ENCODE measurements at regions not wholly inside any gene's neighbourhood (a gene's known extent, or its start where the extent isn't known, plus 50 kb on each side); places are given as distances from the start of the nearest gene placed in this dataset.

DNA sequence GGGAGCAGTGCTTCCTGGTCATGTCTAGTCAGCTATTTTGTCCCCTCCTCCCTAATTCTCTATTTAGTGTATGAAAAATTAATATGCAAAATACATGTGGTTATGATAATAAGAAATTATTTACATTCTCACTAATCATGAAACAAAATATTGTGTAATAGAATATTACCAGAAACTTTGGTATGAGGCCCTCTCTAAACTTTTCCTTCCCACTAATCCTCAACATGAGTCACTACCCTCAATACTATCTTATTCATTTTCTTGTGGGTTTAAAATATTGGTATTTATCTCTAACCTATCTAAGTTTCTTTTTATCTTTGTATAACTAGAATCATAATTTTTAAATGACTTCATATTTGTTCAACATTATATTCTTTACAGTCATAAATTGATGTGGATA is 545.9 kb upstream of the PTPRD start:
- TF ChIP-seq, protein P1, sequence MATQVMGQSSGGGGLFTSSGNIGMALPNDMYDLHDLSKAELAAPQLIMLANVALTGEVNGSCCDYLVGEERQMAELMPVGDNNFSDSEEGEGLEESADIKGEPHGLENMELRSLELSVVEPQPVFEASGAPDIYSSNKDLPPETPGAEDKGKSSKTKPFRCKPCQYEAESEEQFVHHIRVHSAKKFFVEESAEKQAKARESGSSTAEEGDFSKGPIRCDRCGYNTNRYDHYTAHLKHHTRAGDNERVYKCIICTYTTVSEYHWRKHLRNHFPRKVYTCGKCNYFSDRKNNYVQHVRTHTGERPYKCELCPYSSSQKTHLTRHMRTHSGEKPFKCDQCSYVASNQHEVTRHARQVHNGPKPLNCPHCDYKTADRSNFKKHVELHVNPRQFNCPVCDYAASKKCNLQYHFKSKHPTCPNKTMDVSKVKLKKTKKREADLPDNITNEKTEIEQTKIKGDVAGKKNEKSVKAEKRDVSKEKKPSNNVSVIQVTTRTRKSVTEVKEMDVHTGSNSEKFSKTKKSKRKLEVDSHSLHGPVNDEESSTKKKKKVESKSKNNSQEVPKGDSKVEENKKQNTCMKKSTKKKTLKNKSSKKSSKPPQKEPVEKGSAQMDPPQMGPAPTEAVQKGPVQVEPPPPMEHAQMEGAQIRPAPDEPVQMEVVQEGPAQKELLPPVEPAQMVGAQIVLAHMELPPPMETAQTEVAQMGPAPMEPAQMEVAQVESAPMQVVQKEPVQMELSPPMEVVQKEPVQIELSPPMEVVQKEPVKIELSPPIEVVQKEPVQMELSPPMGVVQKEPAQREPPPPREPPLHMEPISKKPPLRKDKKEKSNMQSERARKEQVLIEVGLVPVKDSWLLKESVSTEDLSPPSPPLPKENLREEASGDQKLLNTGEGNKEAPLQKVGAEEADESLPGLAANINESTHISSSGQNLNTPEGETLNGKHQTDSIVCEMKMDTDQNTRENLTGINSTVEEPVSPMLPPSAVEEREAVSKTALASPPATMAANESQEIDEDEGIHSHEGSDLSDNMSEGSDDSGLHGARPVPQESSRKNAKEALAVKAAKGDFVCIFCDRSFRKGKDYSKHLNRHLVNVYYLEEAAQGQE (IDR thresholded peaks at IDR 0.05; ENCODE audit: insufficient read depth in 1 of 2, low read depth in 2 of 2, low read length in 2 of 2): no peak
- TF ChIP-seq POLR2AphosphoS5 (IDR thresholded peaks at IDR 0.05; ENCODE audit: low read depth, low read length) (no peak), TAF1 (IDR thresholded peaks at IDR 0.05; ENCODE audit: borderline replicate concordance, insufficient read depth, low read length) (no peak), SIN3A (IDR thresholded peaks at IDR 0.05; ENCODE audit: borderline replicate concordance, insufficient read depth, low read length) (no peak)

All from PFSK-1 (cell line).